HEK293 (cell line): ENCODE measurements at regions not wholly inside any gene's neighbourhood (a gene's known extent, or its start where the extent isn't known, plus 50 kb on each side); places are given as distances from the start of the nearest gene placed in this dataset.

Experiments
- CTCF ChIA-PET: fragments of 350-600 bp; formaldehyde crosslinking; extraction: SDS; loops from one replicate; lab custom pipeline; 2021; ENCODE audit warnings: antibody characterized with exemption; lab: Yijun Ruan, JAX
- POLR2A ChIA-PET: fragments of 300-600 bp; formaldehyde crosslinking; extraction: SDS; loops from one replicate; lab custom pipeline; 2020; ENCODE audit warnings: antibody characterized with exemption, inconsistent platforms; lab: Yijun Ruan, JAX
- H3K27ac ChIP-seq: fragments of 200-500 bp; sonication (Bioruptor generic); 2 replicates; pipeline ENCODE4 v1.5.1; 2014; ENCODE audit warnings: low read depth, low read length, control low read depth, inconsistent platforms; ENCODE audit errors: extremely low read depth
- H3K36me3 ChIP-seq, 2 experiments: fragments of 200-500 bp in 1 of 2; sonication (Bioruptor generic) in 1 of 2; 1 replicate in 1 of 2; 2 replicates in 1 of 2; pipeline ENCODE4 v1.5.1; 2014 to 2017; ENCODE audit warnings: inconsistent platforms in 2 of 2, low read length in 2 of 2; ENCODE audit not compliant: control insufficient read depth in 2 of 2, insufficient read depth in 1 of 2
- H3K4me1 ChIP-seq: fragments of 200-500 bp; sonication (Bioruptor generic); 2 replicates; pipeline ENCODE4 v1.5.1; 2014; ENCODE audit warnings: mild to moderate bottlenecking, low read length, inconsistent platforms; ENCODE audit not compliant: control insufficient read depth, insufficient read depth
- H3K4me3 ChIP-seq: 2 replicates; pipeline ENCODE4 v1.5.1; 2011; ENCODE audit warnings: low read depth, mild to moderate bottlenecking, control low read depth, low read length, moderate library complexity
- H3K9me3 ChIP-seq: fragments of 200-500 bp; sonication (Bioruptor generic); 2 replicates; pipeline ENCODE4 v1.5.1; 2014; ENCODE audit warnings: low read depth, low read length, inconsistent platforms; ENCODE audit not compliant: control insufficient read depth, insufficient read depth
- BCL11A ChIP-seq: fragments of 450-650 bp; formaldehyde crosslinking; IDR thresholded peaks from 2 replicates; pipeline ENCODE4 v1.5.1; 2016; ENCODE audit warnings: low read depth, missing biosample characterization, missing genetic modification characterization
- MEIS1 ChIP-seq: sonication (generic); formaldehyde crosslinking; IDR thresholded peaks from 2 replicates; pipeline ENCODE4 v1.8.1; 2022; ENCODE audit warnings: missing genetic modification reagents, mild to moderate bottlenecking, borderline replicate concordance
- MYNN ChIP-seq: fragments of 450-650 bp; formaldehyde crosslinking; IDR thresholded peaks from 2 replicates; pipeline ENCODE4 v1.5.1; 2016; ENCODE audit warnings: missing biosample characterization, missing genetic modification characterization, borderline replicate concordance
- OVOL3 ChIP-seq: fragments of 450-650 bp; formaldehyde crosslinking; IDR thresholded peaks from 2 replicates; pipeline ENCODE4 v1.5.1; 2016; ENCODE audit warnings: missing biosample characterization, missing genetic modification characterization
- RBAK ChIP-seq: fragments of 450-650 bp; formaldehyde crosslinking; IDR thresholded peaks from 2 replicates; pipeline ENCODE4 v1.5.1; 2016; ENCODE audit warnings: missing biosample characterization, missing genetic modification characterization
- REST ChIP-seq: fragments of 450-650 bp; formaldehyde crosslinking; IDR thresholded peaks from 2 replicates; pipeline ENCODE4 v1.5.1; 2016; ENCODE audit warnings: missing biosample characterization, missing genetic modification characterization
- ZBTB20 ChIP-seq: fragments of 450-650 bp; formaldehyde crosslinking; IDR thresholded peaks from 2 replicates; pipeline ENCODE4 v1.5.1; 2016; ENCODE audit warnings: missing biosample characterization, missing genetic modification characterization
- ZFP69B ChIP-seq: fragments of 450-650 bp; formaldehyde crosslinking; IDR thresholded peaks from 2 replicates; pipeline ENCODE4 v1.5.1; 2016; ENCODE audit warnings: missing biosample characterization, missing genetic modification characterization
- ZNF133 ChIP-seq: fragments of 450-650 bp; formaldehyde crosslinking; IDR thresholded peaks from 2 replicates; pipeline ENCODE4 v1.5.1; 2016; ENCODE audit warnings: missing biosample characterization, missing genetic modification characterization
- ZNF26 ChIP-seq: fragments of 450-650 bp; formaldehyde crosslinking; IDR thresholded peaks from 2 replicates; pipeline ENCODE4 v1.5.1; 2016; ENCODE audit warnings: missing biosample characterization, missing genetic modification characterization
- ZNF311 ChIP-seq: fragments of 450-650 bp; formaldehyde crosslinking; IDR thresholded peaks from 2 replicates; pipeline ENCODE4 v1.5.1; 2017; ENCODE audit warnings: missing biosample characterization, missing genetic modification characterization, borderline replicate concordance
- ZNF350 ChIP-seq: fragments of 450-650 bp; formaldehyde crosslinking; IDR thresholded peaks from 2 replicates; pipeline ENCODE4 v1.5.0; 2017; ENCODE audit warnings: missing biosample characterization, mild to moderate bottlenecking, missing genetic modification characterization
- ZNF433 ChIP-seq: fragments of 450-650 bp; formaldehyde crosslinking; IDR thresholded peaks from 2 replicates; pipeline ENCODE4 v1.5.1; 2016; ENCODE audit warnings: missing biosample characterization, missing genetic modification characterization, low read depth
- ZNF449 ChIP-seq: fragments of 450-650 bp; formaldehyde crosslinking; IDR thresholded peaks from 2 replicates; pipeline ENCODE4 v1.5.1; 2017; ENCODE audit warnings: missing biosample characterization, mild to moderate bottlenecking, missing genetic modification characterization, moderate library complexity
- ZNF473 ChIP-seq: fragments of 450-650 bp; formaldehyde crosslinking; IDR thresholded peaks from 2 replicates; pipeline ENCODE4 v1.5.1; 2017; ENCODE audit warnings: missing biosample characterization, missing genetic modification characterization
- ZNF529 ChIP-seq: fragments of 450-650 bp; formaldehyde crosslinking; IDR thresholded peaks from 2 replicates; pipeline ENCODE4 v1.5.1; 2017; ENCODE audit warnings: missing genetic modification characterization, missing biosample characterization; ENCODE audit not compliant: insufficient replicate concordance
- ZNF621 ChIP-seq: fragments of 450-650 bp; formaldehyde crosslinking; IDR thresholded peaks from 2 replicates; pipeline ENCODE4 v1.5.1; 2017; ENCODE audit warnings: missing biosample characterization, missing genetic modification characterization
- ZNF747 ChIP-seq: fragments of 450-650 bp; formaldehyde crosslinking; IDR thresholded peaks from 2 replicates; pipeline ENCODE4 v1.5.1; 2016; ENCODE audit warnings: missing biosample characterization, missing genetic modification characterization
- ZNF768 ChIP-seq: fragments of 450-650 bp; formaldehyde crosslinking; IDR thresholded peaks from 2 replicates; pipeline ENCODE4 v1.5.1; 2018; ENCODE audit warnings: missing biosample characterization, mild to moderate bottlenecking, missing genetic modification characterization
- TF ChIP-seq, protein P1 (sequence below): fragments of 450-650 bp; formaldehyde crosslinking; IDR thresholded peaks from 2 replicates; pipeline ENCODE4 v1.5.1; 2017; ENCODE audit warnings: missing biosample characterization, missing genetic modification characterization
- TF ChIP-seq, protein P2 (sequence below): fragments of 450-650 bp; formaldehyde crosslinking; conservative IDR thresholded peaks from 2 replicates; pipeline ENCODE4 v1.5.1; 2016; ENCODE audit warnings: low read depth, missing biosample characterization, missing genetic modification characterization

- no peak for TF ChIP-seq REST (tag by site-specific recombination)
- TF ChIP-seq, all 188 proteins: peak for 0
These were observed 63.3 kb downstream of the BMP4 start (continued) for GRCh38 chr14:53893374-53893773.

DNA sequence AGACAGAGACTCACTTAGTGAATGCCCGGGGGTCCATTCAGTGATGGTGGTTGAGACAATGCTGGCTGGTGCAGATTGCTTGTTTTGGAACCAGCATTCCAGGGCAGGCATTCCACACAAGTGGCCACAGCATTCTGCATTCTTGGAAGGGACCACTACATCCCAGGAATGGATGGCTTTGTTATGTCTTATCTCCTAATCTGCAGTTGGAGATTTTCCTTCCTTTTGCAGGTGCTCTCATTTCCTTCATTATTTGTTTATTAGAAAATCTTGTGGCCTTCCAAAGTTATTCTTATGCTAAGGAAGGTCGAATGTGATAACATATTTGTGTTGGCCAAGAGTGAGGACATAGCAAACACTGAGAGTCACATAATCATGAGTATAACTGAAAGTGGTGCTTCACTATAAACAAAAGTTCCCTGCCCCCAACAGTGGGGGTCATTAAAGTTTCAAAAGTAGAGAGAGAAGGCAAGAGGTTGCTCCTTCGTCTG lies 66.0 kb downstream of the BMP4 start:
- no peak for TF ChIP-seq BCL11A (tag by site-specific recombination)
- no peak for TF ChIP-seq ZNF449 (tag by site-specific recombination)
- TF ChIP-seq, protein P1, sequence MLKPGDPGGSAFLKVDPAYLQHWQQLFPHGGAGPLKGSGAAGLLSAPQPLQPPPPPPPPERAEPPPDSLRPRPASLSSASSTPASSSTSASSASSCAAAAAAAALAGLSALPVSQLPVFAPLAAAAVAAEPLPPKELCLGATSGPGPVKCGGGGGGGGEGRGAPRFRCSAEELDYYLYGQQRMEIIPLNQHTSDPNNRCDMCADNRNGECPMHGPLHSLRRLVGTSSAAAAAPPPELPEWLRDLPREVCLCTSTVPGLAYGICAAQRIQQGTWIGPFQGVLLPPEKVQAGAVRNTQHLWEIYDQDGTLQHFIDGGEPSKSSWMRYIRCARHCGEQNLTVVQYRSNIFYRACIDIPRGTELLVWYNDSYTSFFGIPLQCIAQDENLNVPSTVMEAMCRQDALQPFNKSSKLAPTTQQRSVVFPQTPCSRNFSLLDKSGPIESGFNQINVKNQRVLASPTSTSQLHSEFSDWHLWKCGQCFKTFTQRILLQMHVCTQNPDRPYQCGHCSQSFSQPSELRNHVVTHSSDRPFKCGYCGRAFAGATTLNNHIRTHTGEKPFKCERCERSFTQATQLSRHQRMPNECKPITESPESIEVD (tag by site-specific recombination), result no peak
- TF ChIP-seq ZNF621 (tag by site-specific recombination), result no peak
- TF ChIP-seq MYNN, result no peak
- no peak for TF ChIP-seq ZBTB20 (tag by site-specific recombination)
- no peak for TF ChIP-seq RBAK
- TF ChIP-seq ZNF473 (tag by site-specific recombination), result no peak
- no peak for TF ChIP-seq ZFP69B (tag by site-specific recombination)
- TF ChIP-seq OVOL3 (tag by site-specific recombination), result no peak
- no peak for TF ChIP-seq MEIS1 (CRISPR knock-in tag)
- TF ChIP-seq ZNF747 (tag by site-specific recombination), result no peak
- no peak for TF ChIP-seq ZNF529 (tag by site-specific recombination)
- no peak for TF ChIP-seq ZNF26
- TF ChIP-seq ZNF350 (tag by site-specific recombination), result no peak
- TF ChIP-seq, protein P2, sequence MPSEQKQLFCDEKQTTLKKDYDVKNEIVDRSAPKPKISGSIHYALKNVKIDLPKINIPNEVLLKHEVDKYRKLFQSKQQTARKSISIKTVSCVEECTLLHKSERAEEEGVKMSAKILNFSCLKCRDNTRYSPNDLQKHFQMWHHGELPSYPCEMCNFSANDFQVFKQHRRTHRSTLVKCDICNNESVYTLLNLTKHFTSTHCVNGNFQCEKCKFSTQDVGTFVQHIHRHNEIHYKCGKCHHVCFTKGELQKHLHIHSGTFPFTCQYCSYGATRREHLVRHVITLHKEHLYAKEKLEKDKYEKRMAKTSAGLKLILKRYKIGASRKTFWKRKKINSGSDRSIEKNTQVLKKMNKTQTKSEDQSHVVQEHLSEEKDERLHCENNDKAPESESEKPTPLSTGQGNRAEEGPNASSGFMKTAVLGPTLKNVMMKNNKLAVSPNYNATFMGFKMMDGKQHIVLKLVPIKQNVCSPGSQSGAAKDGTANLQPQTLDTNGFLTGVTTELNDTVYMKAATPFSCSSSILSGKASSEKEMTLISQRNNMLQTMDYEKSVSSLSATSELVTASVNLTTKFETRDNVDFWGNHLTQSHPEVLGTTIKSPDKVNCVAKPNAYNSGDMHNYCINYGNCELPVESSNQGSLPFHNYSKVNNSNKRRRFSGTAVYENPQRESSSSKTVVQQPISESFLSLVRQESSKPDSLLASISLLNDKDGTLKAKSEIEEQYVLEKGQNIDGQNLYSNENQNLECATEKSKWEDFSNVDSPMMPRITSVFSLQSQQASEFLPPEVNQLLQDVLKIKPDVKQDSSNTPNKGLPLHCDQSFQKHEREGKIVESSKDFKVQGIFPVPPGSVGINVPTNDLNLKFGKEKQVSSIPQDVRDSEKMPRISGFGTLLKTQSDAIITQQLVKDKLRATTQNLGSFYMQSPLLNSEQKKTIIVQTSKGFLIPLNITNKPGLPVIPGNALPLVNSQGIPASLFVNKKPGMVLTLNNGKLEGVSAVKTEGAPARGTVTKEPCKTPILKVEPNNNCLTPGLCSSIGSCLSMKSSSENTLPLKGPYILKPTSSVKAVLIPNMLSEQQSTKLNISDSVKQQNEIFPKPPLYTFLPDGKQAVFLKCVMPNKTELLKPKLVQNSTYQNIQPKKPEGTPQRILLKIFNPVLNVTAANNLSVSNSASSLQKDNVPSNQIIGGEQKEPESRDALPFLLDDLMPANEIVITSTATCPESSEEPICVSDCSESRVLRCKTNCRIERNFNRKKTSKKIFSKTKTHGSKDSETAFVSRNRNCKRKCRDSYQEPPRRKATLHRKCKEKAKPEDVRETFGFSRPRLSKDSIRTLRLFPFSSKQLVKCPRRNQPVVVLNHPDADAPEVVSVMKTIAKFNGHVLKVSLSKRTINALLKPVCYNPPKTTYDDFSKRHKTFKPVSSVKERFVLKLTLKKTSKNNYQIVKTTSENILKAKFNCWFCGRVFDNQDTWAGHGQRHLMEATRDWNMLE (tag by site-specific recombination), result no peak
- no peak for TF ChIP-seq ZNF433 (tag by site-specific recombination)
- TF ChIP-seq ZNF133 (tag by site-specific recombination), result no peak
- TF ChIP-seq ZNF311 (tag by site-specific recombination), result no peak
- TF ChIP-seq ZNF768 (tag by site-specific recombination), result no peak
- no peaks in the 10 kb centered on the region for H3K9me3 ChIP-seq
- no peaks in the 10 kb centered on the region for H3K36me3 ChIP-seq
- no peak overlapping the region for H3K27ac ChIP-seq
- H3K4me1 ChIP-seq, result peaks cover 3% of the 10 kb centered on the region; the same call in 1 of the 2 replicates
- CTCF ChIA-PET, result no interaction called here
- H3K4me3 ChIP-seq, result no peak overlapping the region
- POLR2A ChIA-PET, result no interaction called here
